Osteocyte (in vitro differentiated cells): ENCODE measurements at regions not wholly inside any gene's neighbourhood (a gene's known extent, or its start where the extent isn't known, plus 50 kb on each side); places are given as distances from the start of the nearest gene placed in this dataset.

ENCODE experiments used
- DNase-seq: peaks from one replicate; pipeline ENCODE4 v3.0.0; 2021; ENCODE audit warnings: mixed read lengths; ENCODE audit not compliant: unreplicated experiment; ENCODE audit errors: extremely low spot score
- H3K27ac Mint-ChIP-seq: one replicate; pipeline ENCODE4 v1.8.0; 2021; ENCODE audit warnings: mild to moderate bottlenecking, mixed read lengths; ENCODE audit not compliant: unreplicated experiment
- H3K27me3 Mint-ChIP-seq: one replicate; pipeline ENCODE4 v1.8.0; 2021; ENCODE audit warnings: mixed read lengths; ENCODE audit not compliant: unreplicated experiment
- H3K36me3 Mint-ChIP-seq: one replicate; pipeline ENCODE4 v1.8.0; 2021; ENCODE audit warnings: mixed read lengths; ENCODE audit not compliant: unreplicated experiment
- H3K4me1 Mint-ChIP-seq: one replicate; pipeline ENCODE4 v1.8.0; 2021; ENCODE audit warnings: mixed read lengths; ENCODE audit not compliant: unreplicated experiment
- H3K4me3 Mint-ChIP-seq: one replicate; pipeline ENCODE4 v1.8.0; 2021; ENCODE audit warnings: mild to moderate bottlenecking, moderate library complexity, mixed read lengths; ENCODE audit not compliant: unreplicated experiment
- H3K9me3 Mint-ChIP-seq: one replicate; pipeline ENCODE4 v1.8.0; 2021; ENCODE audit warnings: mixed read lengths; ENCODE audit not compliant: unreplicated experiment
- CTCF ChIP-seq: fragments of 200-600 bp; sonication (generic); IDR thresholded peaks from 2 replicates; pipeline ENCODE4 v1.5.0; 2021; ENCODE audit warnings: antibody characterized with exemption, mild to moderate bottlenecking, moderate library complexity

DNA sequence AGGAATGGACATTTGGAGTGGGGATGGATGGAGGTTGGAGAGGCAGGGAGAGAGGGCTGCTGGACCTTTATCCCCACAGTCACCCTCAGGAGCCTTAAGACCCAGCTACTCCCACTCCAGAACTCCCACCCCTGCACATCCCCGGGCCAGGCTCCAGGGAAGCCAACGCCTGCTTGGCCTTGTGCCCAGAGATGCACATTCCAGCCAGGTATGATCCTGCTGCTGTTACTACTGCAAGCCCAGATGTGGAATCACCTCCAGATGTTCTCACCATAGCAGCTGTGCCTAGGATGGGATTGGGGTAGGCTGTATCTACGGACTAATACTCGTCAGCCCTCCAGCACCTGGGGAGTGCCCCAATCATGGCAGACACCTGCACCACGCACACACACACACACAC, 71.7 kb downstream of the ZFP36L2 start:
- no peak for DNase-seq
- Mint-ChIP-seq H3K27me3 (no peaks in the 10 kb centered on the region), H3K27ac (no peak overlapping the region), H3K9me3 (no peaks in the 10 kb centered on the region), H3K4me3 (no peak overlapping the region), H3K36me3 (no peaks in the 10 kb centered on the region), H3K4me1 (peaks cover 23% of the 10 kb centered on the region)
- no peak for TF ChIP-seq CTCF

DNA sequence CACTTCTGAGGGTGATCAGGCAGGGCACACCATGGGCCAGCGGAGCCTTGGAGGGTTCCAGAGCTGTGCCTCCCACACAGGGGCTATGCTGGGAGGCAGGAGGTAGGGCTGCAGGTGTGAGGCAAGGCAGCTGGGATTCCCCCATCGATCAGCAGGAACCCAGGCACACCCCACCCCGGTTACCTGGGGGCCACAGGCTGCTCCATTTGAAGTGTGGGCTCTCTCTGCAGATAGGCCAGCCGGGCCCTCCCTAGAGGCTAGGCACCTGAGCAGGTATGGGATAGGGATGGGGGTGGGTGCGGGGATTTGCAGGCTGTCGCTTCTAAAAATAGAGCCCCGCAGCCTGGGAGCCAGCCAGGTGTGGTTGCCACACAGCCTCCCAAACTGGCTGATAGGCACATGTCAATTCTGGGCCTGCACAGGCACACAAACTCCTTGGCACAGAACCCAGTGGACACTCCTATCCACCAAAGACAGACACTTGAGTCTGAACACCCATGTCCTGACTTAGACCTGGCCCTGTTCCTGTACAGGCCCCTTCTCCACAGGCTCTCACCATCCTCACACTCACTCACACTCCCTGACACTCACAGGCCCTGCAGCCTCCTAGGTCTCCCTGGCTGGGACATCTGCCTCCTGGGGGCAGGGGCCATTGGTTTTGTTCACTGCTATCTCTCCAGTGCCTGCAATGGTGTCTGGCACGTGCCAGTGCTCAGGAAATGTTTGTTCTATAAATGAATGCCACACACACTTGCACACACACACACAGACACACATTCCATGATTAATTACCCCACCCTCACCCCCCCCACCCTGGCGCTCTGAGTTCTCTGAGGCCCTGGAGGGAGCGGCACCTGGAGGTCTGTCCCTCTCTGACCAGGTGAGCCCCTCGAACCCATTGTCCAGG, 73.4 kb downstream of the ZFP36L2 start:
- peaks cover 10% of the 10 kb centered on the region for H3K4me1 Mint-ChIP-seq
- no peak overlapping the region for H3K27ac Mint-ChIP-seq
- H3K4me3 Mint-ChIP-seq: no peak overlapping the region
- H3K36me3 Mint-ChIP-seq: no peaks in the 10 kb centered on the region
- no peaks in the 10 kb centered on the region for H3K27me3 Mint-ChIP-seq
- no peak for TF ChIP-seq CTCF
- DNase-seq: no peak
- no peaks in the 10 kb centered on the region for H3K9me3 Mint-ChIP-seq

DNA sequence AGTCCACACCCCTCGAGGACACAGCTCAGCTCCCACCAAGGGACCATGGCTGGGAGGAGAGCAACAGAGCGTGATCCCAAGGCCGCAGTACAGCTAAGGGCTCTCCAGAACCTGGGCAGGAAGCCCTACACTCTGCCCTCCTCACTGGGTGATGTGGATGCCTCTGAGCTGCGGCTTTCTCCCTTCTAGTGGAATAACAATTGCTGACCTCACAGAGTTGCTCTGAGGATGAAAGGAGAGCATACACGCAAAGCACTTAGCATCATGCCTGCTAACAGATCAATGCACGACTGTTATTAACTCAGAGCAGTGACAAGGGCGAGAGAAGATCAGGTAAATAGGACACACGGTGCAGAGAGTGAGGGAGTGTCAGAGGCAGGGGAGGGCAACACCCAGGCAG, 74.2 kb downstream of the ZFP36L2 start:
- no peak for DNase-seq
- Mint-ChIP-seq H3K9me3 (no peaks in the 10 kb centered on the region), H3K4me3 (no peak overlapping the region), H3K4me1 (peaks cover 4% of the 10 kb centered on the region), H3K36me3 (no peaks in the 10 kb centered on the region), H3K27ac (no peak overlapping the region), H3K27me3 (no peaks in the 10 kb centered on the region)
- no peak for TF ChIP-seq CTCF

DNA sequence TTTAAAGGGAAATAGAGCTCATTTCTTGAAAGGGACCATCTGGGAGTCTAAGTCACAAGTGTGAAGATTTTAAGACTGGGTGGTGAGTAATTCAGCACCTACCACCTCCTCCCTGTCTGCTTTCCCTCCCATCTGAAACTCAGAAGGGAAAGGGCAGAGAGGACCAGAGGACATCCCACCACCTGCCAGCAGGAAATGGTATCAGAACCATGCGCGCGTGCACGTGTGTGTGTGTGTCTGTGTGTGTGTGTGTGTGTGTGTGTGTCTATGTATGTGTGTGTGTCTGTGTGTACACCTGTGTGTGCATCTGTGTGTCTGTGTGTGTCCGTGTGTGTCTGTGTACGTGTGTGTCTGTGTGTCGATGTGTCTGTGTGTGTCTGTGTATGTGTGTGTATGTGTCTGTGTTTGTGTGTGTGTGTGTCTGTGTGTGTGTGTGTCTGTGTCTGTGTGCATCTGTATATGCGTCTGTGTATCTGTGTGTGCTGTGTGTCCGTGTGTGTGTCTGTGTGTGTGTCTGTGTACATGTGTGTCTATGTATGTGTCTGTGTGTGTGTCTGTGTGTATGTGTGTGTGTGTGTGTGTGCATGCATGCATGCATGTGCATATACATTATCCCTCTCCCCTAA, 76.8 kb downstream of the ZFP36L2 start:
- peaks cover 2% of the 10 kb centered on the region for H3K4me1 Mint-ChIP-seq
- H3K36me3 Mint-ChIP-seq: no peaks in the 10 kb centered on the region
- DNase-seq: no peak
- no peaks in the 10 kb centered on the region for H3K27me3 Mint-ChIP-seq
- no peaks in the 10 kb centered on the region for H3K9me3 Mint-ChIP-seq
- no peak for TF ChIP-seq CTCF
- H3K4me3 Mint-ChIP-seq: no peak overlapping the region
- no peak overlapping the region for H3K27ac Mint-ChIP-seq

GRCh38 chr2:43146083-43146482, 80.3 kb downstream of the ZFP36L2 start:
- no peaks in the 10 kb centered on the region for H3K9me3 Mint-ChIP-seq
- H3K36me3 Mint-ChIP-seq: no peaks in the 10 kb centered on the region
- H3K27me3 Mint-ChIP-seq: no peaks in the 10 kb centered on the region
- TF ChIP-seq CTCF: no peak
- H3K27ac Mint-ChIP-seq: no peak overlapping the region
- no peak overlapping the region for H3K4me3 Mint-ChIP-seq
- no peak for DNase-seq
- H3K4me1 Mint-ChIP-seq: peaks cover 2% of the 10 kb centered on the region
